ENCODE measurements at regions not wholly inside any gene's neighbourhood (a gene's known extent, or its start where the extent isn't known, plus 50 kb on each side); places are given as distances from the start of the nearest gene placed in this dataset.
"Not testable (repeated sequence)": the region's sequence is repeated elsewhere in the genome, so short reads cannot be mapped to it uniquely, and the experiment has no call there.

- Histone ChIP-seq H3K4me3 (ENCODE audit: low read depth in 1 of 3, low read length in 3 of 3) (no peak overlapping the region), H3K9me3 (ENCODE audit: control insufficient read depth in 2 of 2, insufficient read depth in 1 of 2, low read depth in 1 of 2, low read length in 1 of 2) (peaks cover 0 to 6% of the 10 kb centered on the region in 2 donors), H3K27ac (ENCODE audit: low read depth in 1 of 3, low read length in 2 of 3) (no peak overlapping the region), H3K36me3 (ENCODE audit: control insufficient read depth in 3 of 3, insufficient read depth in 2 of 3, low read depth in 1 of 3, low read length in 3 of 3) (no peaks in the 10 kb centered on the region), H3K4me1 (ENCODE audit: control insufficient read depth in 3 of 3, insufficient read depth in 2 of 3, low read depth in 1 of 3, low read length in 2 of 3) (peaks cover 0 to 10% (median 8%) of the 10 kb centered on the region in 3 donors), H3K27me3 (ENCODE audit: control insufficient read depth in 3 of 3, insufficient read depth in 3 of 3, low read length in 3 of 3) (no peaks in the 10 kb centered on the region)
- DNase-seq (peak in 1 of 2 donors; percentile 46), FAIRE-seq (no peak)
- 43 to 66% (median 48%) methylated on average over 3 of the region's 3 CpGs for WGBS, 3 donors
Measured at GRCh38 chr2:133986081-133986837, 267.6 kb upstream of the MGAT5 start.

GRCh38 chr2:133986881-133987795 lies 266.7 kb upstream of the MGAT5 start:
- no peak for DNase-seq
- Histone ChIP-seq H3K27me3 (ENCODE audit: control insufficient read depth in 3 of 3, insufficient read depth in 3 of 3, low read length in 3 of 3) (no peaks in the 10 kb centered on the region), H3K4me3 (ENCODE audit: low read depth in 1 of 3, low read length in 3 of 3) (no peak overlapping the region), H3K4me1 (ENCODE audit: control insufficient read depth in 3 of 3, insufficient read depth in 2 of 3, low read depth in 1 of 3, low read length in 2 of 3) (peaks cover 1 to 9% (median 5%) of the 10 kb centered on the region in 3 donors), H3K36me3 (ENCODE audit: control insufficient read depth in 3 of 3, insufficient read depth in 2 of 3, low read depth in 1 of 3, low read length in 3 of 3) (no peaks in the 10 kb centered on the region), H3K27ac (ENCODE audit: low read depth in 1 of 3, low read length in 2 of 3) (no peak overlapping the region), H3K9me3 (ENCODE audit: control insufficient read depth in 2 of 2, insufficient read depth in 1 of 2, low read depth in 1 of 2, low read length in 1 of 2) (peaks cover 0 to 6% of the 10 kb centered on the region in 2 donors)
- 57 to 68% (median 65%) methylated on average over 11 of the region's 11 CpGs for WGBS, 3 donors
- no peak for FAIRE-seq

DNA sequence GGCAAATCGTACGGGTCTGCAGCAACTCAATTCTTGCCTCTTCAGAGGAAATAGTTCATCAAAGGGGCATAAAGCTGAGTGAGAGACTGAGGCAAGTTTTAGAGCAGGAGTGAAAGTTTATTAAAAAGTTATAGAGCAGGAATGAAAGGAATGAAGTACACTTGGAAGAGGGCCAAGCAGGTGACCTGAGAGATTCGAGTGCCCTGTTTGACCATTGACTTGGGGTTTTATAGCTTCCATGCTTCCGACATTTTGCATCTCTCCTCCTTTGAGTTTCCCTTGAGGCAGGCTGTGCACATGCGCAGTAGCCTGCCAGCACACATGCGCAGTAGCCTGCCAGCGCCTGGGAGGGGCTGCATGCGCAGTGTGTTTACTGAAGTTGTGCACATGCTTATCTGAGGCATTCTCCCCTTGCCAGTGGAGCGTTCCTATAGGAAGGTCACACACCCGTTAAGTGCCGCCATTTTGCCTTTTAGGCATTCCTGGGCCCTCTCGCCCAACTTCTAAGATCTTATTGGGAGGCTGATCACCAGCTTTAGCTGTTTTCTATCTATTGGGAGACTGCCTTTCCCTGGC lies 265.5 kb upstream of the MGAT5 start:
- DNase-seq (peak in 1 of 2 donors; percentile 55), FAIRE-seq (no peak)
- H3K4me1 ChIP-seq (ENCODE audit: control insufficient read depth in 3 of 3, insufficient read depth in 2 of 3, low read depth in 1 of 3, low read length in 2 of 3) = peaks cover 0 to 15% (median 6%) of the 10 kb centered on the region in 3 donors
- H3K36me3 ChIP-seq (ENCODE audit: control insufficient read depth in 3 of 3, insufficient read depth in 2 of 3, low read depth in 1 of 3, low read length in 3 of 3) = no peaks in the 10 kb centered on the region
- H3K4me3 ChIP-seq (ENCODE audit: low read depth in 1 of 3, low read length in 3 of 3) = no peak overlapping the region
- 84 to 89% (median 84%) methylated on average over 12 of the region's 12 CpGs for WGBS, 3 donors
- no peaks in the 10 kb centered on the region for H3K27me3 ChIP-seq (ENCODE audit: control insufficient read depth in 3 of 3, insufficient read depth in 3 of 3, low read length in 3 of 3)
- no peak overlapping the region for H3K27ac ChIP-seq (ENCODE audit: low read depth in 1 of 3, low read length in 2 of 3)
- H3K9me3 ChIP-seq (ENCODE audit: control insufficient read depth in 2 of 2, insufficient read depth in 1 of 2, low read depth in 1 of 2, low read length in 1 of 2) = peaks cover 0 to 6% of the 10 kb centered on the region in 2 donors

DNA sequence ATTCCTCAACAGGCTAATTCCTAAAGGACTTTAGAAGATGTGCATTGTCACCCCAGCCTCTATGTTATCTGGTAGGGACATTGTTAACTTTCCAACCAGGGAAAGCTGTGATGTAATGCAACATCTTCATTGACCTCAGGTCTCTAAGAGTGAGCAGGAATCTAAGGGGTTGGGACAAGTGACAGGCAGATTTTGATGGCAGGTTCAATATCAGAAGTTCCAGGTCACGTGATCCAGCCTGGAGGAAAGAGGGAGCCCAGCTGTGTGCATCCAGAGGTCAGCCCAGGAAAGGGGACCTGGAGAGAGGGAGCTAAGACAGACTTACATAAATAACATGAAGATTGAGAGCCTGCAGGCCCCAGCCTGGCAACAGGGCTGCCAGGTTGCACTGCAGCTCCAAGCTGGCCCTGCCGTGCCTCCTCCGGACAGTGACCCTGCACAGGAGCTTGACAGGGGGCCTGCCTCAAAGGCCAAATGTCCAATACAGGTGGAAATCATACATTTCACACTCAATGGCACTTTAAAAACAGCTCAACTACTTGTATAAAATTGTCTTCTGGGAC lies 262.2 kb upstream of the MGAT5 start:
- no peak for DNase-seq
- no peak for FAIRE-seq
- H3K27ac ChIP-seq (ENCODE audit: low read depth in 1 of 3, low read length in 2 of 3) = no peak overlapping the region
- H3K4me1 ChIP-seq (ENCODE audit: control insufficient read depth in 3 of 3, insufficient read depth in 2 of 3, low read depth in 1 of 3, low read length in 2 of 3) = peaks cover 0 to 15% (median 6%) of the 10 kb centered on the region in 3 donors
- H3K9me3 ChIP-seq (ENCODE audit: control insufficient read depth in 2 of 2, insufficient read depth in 1 of 2, low read depth in 1 of 2, low read length in 1 of 2) = peaks cover 0 to 2% of the 10 kb centered on the region in 2 donors
- no peaks in the 10 kb centered on the region for H3K27me3 ChIP-seq (ENCODE audit: control insufficient read depth in 3 of 3, insufficient read depth in 3 of 3, low read length in 3 of 3)
- no peaks in the 10 kb centered on the region for H3K36me3 ChIP-seq (ENCODE audit: control insufficient read depth in 3 of 3, insufficient read depth in 2 of 3, low read depth in 1 of 3, low read length in 3 of 3)
- 65 to 82% (median 80%) methylated on average over 3 of the region's 3 CpGs for WGBS, 3 donors
- no peak overlapping the region for H3K4me3 ChIP-seq (ENCODE audit: low read depth in 1 of 3, low read length in 3 of 3)

- no peak overlapping the region for H3K27ac ChIP-seq (ENCODE audit: low read depth in 1 of 3, low read length in 2 of 3)
- H3K27me3 ChIP-seq (ENCODE audit: control insufficient read depth in 3 of 3, insufficient read depth in 3 of 3, low read length in 3 of 3) = no peaks in the 10 kb centered on the region
- no peak overlapping the region for H3K4me3 ChIP-seq (ENCODE audit: low read depth in 1 of 3, low read length in 3 of 3)
- DNase-seq = peak in 1 of 2 donors; percentile 74
- 17 to 59% (median 21%) methylated on average over 1 of the region's 1 CpG for WGBS, 3 donors
- no peaks in the 10 kb centered on the region for H3K36me3 ChIP-seq (ENCODE audit: control insufficient read depth in 3 of 3, insufficient read depth in 2 of 3, low read depth in 1 of 3, low read length in 3 of 3)
- FAIRE-seq = no peak
- peaks cover 0 to 2% of the 10 kb centered on the region in 2 donors for H3K9me3 ChIP-seq (ENCODE audit: control insufficient read depth in 2 of 2, insufficient read depth in 1 of 2, low read depth in 1 of 2, low read length in 1 of 2)
- peaks cover 0 to 13% (median 6%) of the 10 kb centered on the region in 3 donors for H3K4me1 ChIP-seq (ENCODE audit: control insufficient read depth in 3 of 3, insufficient read depth in 2 of 3, low read depth in 1 of 3, low read length in 2 of 3)
Measured at GRCh38 chr2:133992454-133992853, 261.4 kb upstream of the MGAT5 start.

DNA sequence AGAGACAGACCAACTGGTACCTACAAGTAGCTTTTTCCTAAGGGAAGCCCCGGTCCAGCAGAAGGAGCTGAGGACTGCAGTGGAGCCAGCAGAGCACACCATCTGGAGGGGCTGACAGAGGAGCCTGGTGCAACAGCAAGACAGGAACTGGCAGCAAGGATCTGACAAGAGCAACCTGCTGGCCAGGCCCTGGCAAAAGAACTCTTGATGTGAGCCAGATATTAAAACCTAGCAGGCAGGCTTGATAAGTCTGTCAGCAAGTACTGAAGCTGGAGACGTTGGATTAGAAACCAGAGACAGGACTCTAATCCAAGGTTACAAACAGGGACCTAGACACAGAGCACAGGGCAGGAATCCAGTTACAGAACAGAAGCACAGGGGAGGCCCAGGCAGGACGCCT lies 260.7 kb upstream of the MGAT5 start:
- no peaks in the 10 kb centered on the region for H3K27me3 ChIP-seq (ENCODE audit: control insufficient read depth in 3 of 3, insufficient read depth in 3 of 3, low read length in 3 of 3)
- H3K4me3 ChIP-seq (ENCODE audit: low read depth in 1 of 3, low read length in 3 of 3) = no peak overlapping the region
- 32 to 43% (median 40%) methylated on average over 3 of the region's 3 CpGs for WGBS, 3 donors
- peak in 1 of 2 donors; percentile 58 for DNase-seq
- peaks cover 0 to 13% (median 6%) of the 10 kb centered on the region in 3 donors for H3K4me1 ChIP-seq (ENCODE audit: control insufficient read depth in 3 of 3, insufficient read depth in 2 of 3, low read depth in 1 of 3, low read length in 2 of 3)
- H3K36me3 ChIP-seq (ENCODE audit: control insufficient read depth in 3 of 3, insufficient read depth in 2 of 3, low read depth in 1 of 3, low read length in 3 of 3) = no peaks in the 10 kb centered on the region
- peak overlapping the region in 2 of 3 donors; percentile 0 to 30 for H3K27ac ChIP-seq (ENCODE audit: low read depth in 1 of 3, low read length in 2 of 3)
- no peak for FAIRE-seq
- peaks cover 0 to 2% of the 10 kb centered on the region in 2 donors for H3K9me3 ChIP-seq (ENCODE audit: control insufficient read depth in 2 of 2, insufficient read depth in 1 of 2, low read depth in 1 of 2, low read length in 1 of 2)

- H3K36me3 ChIP-seq (ENCODE audit: control insufficient read depth in 3 of 3, insufficient read depth in 2 of 3, low read depth in 1 of 3, low read length in 3 of 3); H3K27me3 ChIP-seq (ENCODE audit: control insufficient read depth in 3 of 3, insufficient read depth in 3 of 3, low read length in 3 of 3); DNase-seq; FAIRE-seq; H3K27ac ChIP-seq (ENCODE audit: low read depth in 1 of 3, low read length in 2 of 3); H3K9me3 ChIP-seq (ENCODE audit: control insufficient read depth in 2 of 2, insufficient read depth in 1 of 2, low read depth in 1 of 2, low read length in 1 of 2); H3K4me3 ChIP-seq (ENCODE audit: low read depth in 1 of 3, low read length in 3 of 3); H3K4me1 ChIP-seq (ENCODE audit: control insufficient read depth in 3 of 3, insufficient read depth in 2 of 3, low read depth in 1 of 3, low read length in 2 of 3): not testable (repeated sequence)
- WGBS, 3 donors = 73 to 88% (median 81%) methylated on average over 4 of the region's 4 CpGs
Measured at GRCh38 chr2:133998726-133999125, 255.1 kb upstream of the MGAT5 start.

DNA sequence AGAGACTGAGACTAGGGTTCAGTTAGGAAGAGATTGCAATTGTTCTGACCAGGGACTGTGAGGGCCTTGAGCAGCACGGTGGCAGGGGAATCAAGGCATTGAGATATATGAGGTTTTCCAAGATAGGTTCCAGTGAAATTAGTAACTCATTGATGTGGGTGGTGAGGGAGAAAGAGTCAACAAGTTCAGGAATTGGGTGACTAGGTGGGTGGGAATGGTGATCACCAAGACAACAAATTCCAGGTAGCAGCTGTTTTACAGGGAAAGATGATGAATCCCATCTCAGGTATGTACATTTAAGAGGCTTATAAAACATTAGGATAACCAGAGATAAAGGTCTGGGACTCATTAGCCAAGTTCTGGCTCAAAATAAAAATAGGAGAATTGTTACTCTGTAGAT lies 251.5 kb upstream of the MGAT5 start:
- H3K4me3 ChIP-seq (ENCODE audit: low read depth in 1 of 3, low read length in 3 of 3) = no peak overlapping the region
- FAIRE-seq = no peak
- no peaks in the 10 kb centered on the region for H3K27me3 ChIP-seq (ENCODE audit: control insufficient read depth in 3 of 3, insufficient read depth in 3 of 3, low read length in 3 of 3)
- no peaks in the 10 kb centered on the region for H3K9me3 ChIP-seq (ENCODE audit: control insufficient read depth in 2 of 2, insufficient read depth in 1 of 2, low read depth in 1 of 2, low read length in 1 of 2)
- no peaks in the 10 kb centered on the region for H3K4me1 ChIP-seq (ENCODE audit: control insufficient read depth in 3 of 3, insufficient read depth in 2 of 3, low read depth in 1 of 3, low read length in 2 of 3)
- H3K36me3 ChIP-seq (ENCODE audit: control insufficient read depth in 3 of 3, insufficient read depth in 2 of 3, low read depth in 1 of 3, low read length in 3 of 3) = no peaks in the 10 kb centered on the region
- no peak for DNase-seq
- no peak overlapping the region for H3K27ac ChIP-seq (ENCODE audit: low read depth in 1 of 3, low read length in 2 of 3)
- 81 to 90% (median 87%) methylated on average over 1 of the region's 1 CpG for WGBS, 3 donors
